Dermis blood vessel endothelial cell (primary cell): ENCODE measurements at regions not wholly inside any gene's neighbourhood (a gene's known extent, or its start where the extent isn't known, plus 50 kb on each side); places are given as distances from the start of the nearest gene placed in this dataset.
"Not testable (repeated sequence)": the region's sequence is repeated elsewhere in the genome, so short reads cannot be mapped to it uniquely, and the experiment has no call there.

ENCODE experiments used
- DNase-seq: peaks from one replicate; pipeline ENCODE4 v3.0.0; 2010

GRCh38 chr20:43404878-43405277 lies 52.8 kb upstream of the SRSF6 start:
- DNase-seq, result peak; percentile 9

- DNase-seq, result not testable (repeated sequence)
These were observed 56.8 kb upstream of the SRSF6 start for GRCh38 chr20:43400882-43401281.

GRCh38 chr20:43398676-43399324 lies 58.9 kb upstream of the SRSF6 start:
- DNase-seq, result no peak

- DNase-seq, result no peak
These were observed 60.5 kb upstream of the SRSF6 start for GRCh38 chr20:43397147-43397546.

GRCh38 chr20:43393052-43393451 lies 64.6 kb upstream of the SRSF6 start:
- no peak for DNase-seq

GRCh38 chr20:43392561-43392960 lies 65.1 kb upstream of the SRSF6 start:
- DNase-seq, result no peak

- DNase-seq, result no peak
These were observed 67.7 kb upstream of the SRSF6 start for GRCh38 chr20:43389839-43390626.

- DNase-seq, result no peak
These were observed 68.5 kb upstream of the SRSF6 start for GRCh38 chr20:43389211-43389610.

GRCh38 chr20:43388268-43389002 lies 69.3 kb upstream of the SRSF6 start:
- no peak for DNase-seq

- DNase-seq, result no peak
These were observed 70.0 kb upstream of the SRSF6 start for GRCh38 chr20:43387737-43388136.

- DNase-seq, result no peak
These were observed 70.8 kb upstream of the SRSF6 start for GRCh38 chr20:43386878-43387277.

GRCh38 chr20:43385914-43386313 lies 71.8 kb upstream of the SRSF6 start:
- no peak for DNase-seq

- no peak for DNase-seq
These were observed 73.4 kb upstream of the SRSF6 start for GRCh38 chr20:43384101-43384940.

- no peak for DNase-seq
These were observed 74.5 kb upstream of the SRSF6 start for GRCh38 chr20:43383026-43383795.

GRCh38 chr20:43382135-43382534 lies 75.6 kb upstream of the SRSF6 start:
- not testable (repeated sequence) for DNase-seq

GRCh38 chr20:43381533-43381932 lies 76.2 kb upstream of the SRSF6 start:
- not testable (repeated sequence) for DNase-seq

- DNase-seq, result no peak
These were observed 78.3 kb upstream of the SRSF6 start for GRCh38 chr20:43379239-43379917.

GRCh38 chr20:43376831-43377230 lies 80.9 kb upstream of the SRSF6 start:
- DNase-seq, result no peak

- no peak for DNase-seq
These were observed 82.1 kb upstream of the SRSF6 start for GRCh38 chr20:43375591-43375990.

GRCh38 chr20:43372051-43372450 lies 85.6 kb upstream of the SRSF6 start:
- DNase-seq, result no peak

GRCh38 chr20:43365691-43366090 lies 92.0 kb upstream of the SRSF6 start:
- no peak for DNase-seq
